ENCODE measurements at regions not wholly inside any gene's neighbourhood (a gene's known extent, or its start where the extent isn't known, plus 50 kb on each side); places are given as distances from the start of the nearest gene placed in this dataset.

- no peak overlapping the region for H3K4me3 ChIP-seq (ENCODE audit: low read depth, low read length)
- DNase-seq (ENCODE audit: low read depth) = no peak
- TF ChIP-seq CTCF (IDR thresholded peaks at IDR 0.05; ENCODE audit: control insufficient read depth, extremely low read depth, insufficient read depth) = no peak
Observed at GRCh38 chr5:4053136-4053535, 457.5 kb downstream of the IRX1 start.

GRCh38 chr5:4054092-4054491 lies 458.5 kb downstream of the IRX1 start:
- no peak for TF ChIP-seq CTCF (IDR thresholded peaks at IDR 0.05; ENCODE audit: control insufficient read depth, extremely low read depth, insufficient read depth)
- no peak overlapping the region for H3K4me3 ChIP-seq (ENCODE audit: low read depth, low read length)
- DNase-seq (ENCODE audit: low read depth) = no peak

GRCh38 chr5:4058899-4059298 lies 463.3 kb downstream of the IRX1 start:
- no peak for DNase-seq (ENCODE audit: low read depth)
- no peak overlapping the region for H3K4me3 ChIP-seq (ENCODE audit: low read depth, low read length)
- no peak for TF ChIP-seq CTCF (IDR thresholded peaks at IDR 0.05; ENCODE audit: control insufficient read depth, extremely low read depth, insufficient read depth)

DNA sequence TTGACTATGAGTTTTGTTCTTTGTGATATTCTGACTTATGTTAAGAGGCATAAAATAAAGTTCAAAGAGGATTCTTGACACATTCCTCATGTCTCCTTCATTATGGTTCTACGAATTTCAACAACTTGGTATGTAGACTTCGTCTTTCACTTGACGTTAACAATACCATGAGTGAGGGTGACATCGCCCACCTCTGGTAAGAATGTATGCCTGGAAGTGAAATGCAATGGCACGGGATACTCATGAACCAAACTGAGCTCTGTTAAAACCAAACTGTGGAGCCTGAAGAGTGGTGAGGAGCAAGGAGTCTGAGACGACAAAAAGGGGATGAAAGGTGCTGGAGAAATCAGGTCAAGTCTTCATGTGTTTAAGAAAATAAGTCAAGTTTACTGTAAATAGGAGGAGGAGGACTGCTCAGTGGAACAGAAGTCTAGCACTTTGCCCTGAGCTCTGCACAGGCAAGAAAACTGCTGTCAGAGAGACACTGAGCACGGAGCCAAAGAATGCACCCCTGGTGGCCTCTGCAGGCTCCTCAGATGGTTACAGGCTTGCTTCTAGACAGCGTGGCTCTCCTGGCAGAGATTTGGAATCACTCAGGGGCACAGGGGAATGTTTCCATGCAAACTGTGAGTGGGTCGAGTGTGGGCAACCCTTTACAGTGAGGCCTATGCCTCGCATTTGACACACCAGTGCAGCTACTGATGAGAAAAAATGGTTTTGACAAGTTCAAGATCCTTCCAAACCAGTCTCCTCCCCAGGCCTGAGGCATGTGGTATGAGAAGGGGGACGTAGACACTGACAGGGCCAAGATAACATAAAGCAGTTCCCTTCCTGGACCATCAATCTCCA lies 470.1 kb downstream of the IRX1 start:
- no peak for TF ChIP-seq CTCF (IDR thresholded peaks at IDR 0.05; ENCODE audit: control insufficient read depth, extremely low read depth, insufficient read depth)

GRCh38 chr5:4068171-4068570 lies 472.5 kb downstream of the IRX1 start:
- TF ChIP-seq CTCF (IDR thresholded peaks at IDR 0.05; ENCODE audit: control insufficient read depth, extremely low read depth, insufficient read depth) = no peak
- no peak for DNase-seq (ENCODE audit: low read depth)
- H3K4me3 ChIP-seq (ENCODE audit: low read depth, low read length) = no peak overlapping the region

More for the DNA sequence above, 470.1 kb downstream of the IRX1 start:
- DNase-seq (ENCODE audit: low read depth) = no peak
- no peak overlapping the region for H3K4me3 ChIP-seq (ENCODE audit: low read depth, low read length)

DNA sequence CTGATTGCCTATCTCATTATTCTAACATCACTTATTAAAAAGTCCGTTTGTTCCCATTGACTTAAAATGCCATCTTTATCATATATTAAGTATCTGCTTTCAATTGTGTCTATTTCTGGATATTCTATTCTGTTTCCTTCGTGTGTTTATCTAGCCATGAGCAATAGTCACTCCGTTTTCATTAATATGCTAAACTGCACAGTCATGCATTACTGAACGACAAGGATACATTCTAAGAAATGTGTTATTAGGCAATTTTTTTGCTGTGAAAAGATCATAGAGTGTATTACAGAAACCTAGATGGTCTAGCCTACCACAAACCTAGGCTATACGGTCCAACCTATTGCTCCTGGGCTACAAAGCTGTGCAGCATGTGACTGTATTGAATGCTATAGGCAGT lies 482.9 kb downstream of the IRX1 start:
- H3K4me3 ChIP-seq (ENCODE audit: low read depth, low read length) = no peak overlapping the region
- no peak for DNase-seq (ENCODE audit: low read depth)
- no peak for TF ChIP-seq CTCF (IDR thresholded peaks at IDR 0.05; ENCODE audit: control insufficient read depth, extremely low read depth, insufficient read depth)

DNA sequence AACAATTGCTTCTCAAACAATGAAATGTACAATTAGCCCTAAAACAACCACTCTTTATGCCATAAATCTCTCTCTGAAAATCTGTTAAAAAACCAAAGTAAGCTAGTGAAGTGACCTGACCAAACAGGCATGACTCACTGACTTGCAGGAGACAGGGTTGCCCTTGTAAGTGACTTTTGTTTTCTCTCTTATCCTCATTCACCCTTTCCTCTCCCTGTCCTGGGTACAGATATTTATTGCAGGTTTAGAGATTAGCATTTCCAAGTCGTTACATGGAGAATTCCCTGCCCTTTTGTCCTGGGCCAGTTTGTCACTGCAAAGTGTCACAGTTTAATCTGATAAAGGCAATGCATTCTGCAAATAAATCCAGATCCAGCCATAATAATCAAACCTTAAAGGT lies 484.2 kb downstream of the IRX1 start:
- no peak for DNase-seq (ENCODE audit: low read depth)
- H3K4me3 ChIP-seq (ENCODE audit: low read depth, low read length) = no peak overlapping the region
- TF ChIP-seq CTCF (IDR thresholded peaks at IDR 0.05; ENCODE audit: control insufficient read depth, extremely low read depth, insufficient read depth) = no peak

Measured in LNCaP clone FGC (cell line).